Smooth muscle cell of the brain vasculature (primary cell): ENCODE measurements at regions not wholly inside any gene's neighbourhood (a gene's known extent, or its start where the extent isn't known, plus 50 kb on each side); places are given as distances from the start of the nearest gene placed in this dataset.

ENCODE experiments used
- DNase-seq: peaks from one replicate; pipeline ENCODE4 v3.0.0-alpha.2; 2012; ENCODE audit warnings: low read depth, low spot score

- DNase-seq, result no peak
Measured at GRCh38 chr20:40769677-40770285, 80.7 kb upstream of the MAFB start.

- no peak for DNase-seq
Measured at GRCh38 chr20:40770564-40771307, 81.7 kb upstream of the MAFB start.

GRCh38 chr20:40771308-40771610 is 82.2 kb upstream of the MAFB start:
- no peak for DNase-seq

GRCh38 chr20:40771848-40772511 is 82.9 kb upstream of the MAFB start:
- no peak for DNase-seq

- no peak for DNase-seq
Measured at GRCh38 chr20:40773376-40773775, 84.3 kb upstream of the MAFB start.

- no peak for DNase-seq
Measured at GRCh38 chr20:40774252-40774651, 85.2 kb upstream of the MAFB start.

GRCh38 chr20:40775561-40776146 is 86.6 kb upstream of the MAFB start:
- no peak for DNase-seq

- no peak for DNase-seq
Measured at GRCh38 chr20:40776466-40777457, 87.7 kb upstream of the MAFB start.

GRCh38 chr20:40777653-40778052 is 88.6 kb upstream of the MAFB start:
- DNase-seq, result no peak

GRCh38 chr20:40778894-40779496 is 90.0 kb upstream of the MAFB start:
- DNase-seq, result no peak

GRCh38 chr20:40781327-40782042 is 92.4 kb upstream of the MAFB start:
- DNase-seq, result no peak

- no peak for DNase-seq
Measured at GRCh38 chr20:40782043-40782368, 93.0 kb upstream of the MAFB start.

GRCh38 chr20:40785346-40785745 is 96.3 kb upstream of the MAFB start:
- DNase-seq, result no peak

- DNase-seq, result no peak
Measured at GRCh38 chr20:40786336-40786735, 97.3 kb upstream of the MAFB start.

GRCh38 chr20:40787941-40788340 is 98.9 kb upstream of the MAFB start:
- DNase-seq, result no peak

GRCh38 chr20:40797425-40797824 is 108.4 kb upstream of the MAFB start:
- DNase-seq, result no peak

GRCh38 chr20:40798066-40798465 is 109.0 kb upstream of the MAFB start:
- DNase-seq, result no peak

- no peak for DNase-seq
Measured at GRCh38 chr20:40802886-40803285, 113.8 kb upstream of the MAFB start.

GRCh38 chr20:40803381-40803780 is 114.3 kb upstream of the MAFB start:
- no peak for DNase-seq

GRCh38 chr20:40805592-40805991 is 116.6 kb upstream of the MAFB start:
- DNase-seq, result no peak
